Chondrocyte (in vitro differentiated cells): ENCODE measurements at regions not wholly inside any gene's neighbourhood (a gene's known extent, or its start where the extent isn't known, plus 50 kb on each side); places are given as distances from the start of the nearest gene placed in this dataset. TPM values are rescaled to one million over a fixed set of nuclear protein-coding genes. Genes with fewer than 3 reads are reported as not detected.
A peak's percentile ranks its signal among the peaks of the same experiment; 100 is the strongest.
"Not testable (repeated sequence)": the region's sequence is repeated elsewhere in the genome, so short reads cannot be mapped to it uniquely, and the experiment has no call there.

Experiments used
- DNase-seq: peaks from one replicate; pipeline ENCODE4 v3.0.0; 2021; ENCODE audit warnings: mixed read lengths, low spot score
- H3K27ac Mint-ChIP-seq: one replicate; pipeline ENCODE4 v1.8.0; 2021; ENCODE audit warnings: mild to moderate bottlenecking, moderate library complexity, mixed read lengths; ENCODE audit not compliant: unreplicated experiment
- H3K27me3 Mint-ChIP-seq: 2 replicates; pipeline ENCODE4 v1.8.0; 2021; ENCODE audit warnings: low read depth, mixed read lengths
- H3K36me3 Mint-ChIP-seq: 2 replicates; pipeline ENCODE4 v1.8.0; 2021; ENCODE audit warnings: low read depth, mixed read lengths
- H3K4me1 Mint-ChIP-seq: 2 replicates; pipeline ENCODE4 v1.8.0; 2021; ENCODE audit warnings: low read depth, mild to moderate bottlenecking, mixed read lengths
- H3K4me3 Mint-ChIP-seq: one replicate; pipeline ENCODE4 v1.8.0; 2021; ENCODE audit warnings: mild to moderate bottlenecking, moderate library complexity, mixed read lengths; ENCODE audit not compliant: unreplicated experiment
- H3K9me3 Mint-ChIP-seq: 2 replicates; pipeline ENCODE4 v1.8.0; 2021; ENCODE audit warnings: low read depth, mixed read lengths
- CTCF ChIP-seq: fragments of 200-600 bp; sonication (generic); IDR thresholded peaks from 2 replicates; pipeline ENCODE4 v1.5.0; 2021; ENCODE audit warnings: antibody characterized with exemption, mild to moderate bottlenecking, moderate library complexity
- microRNA-seq: library from miRNA; unstranded; fragments of <30 nt; microRNA quantifications from one replicate; pipeline ENCODE4 v1.2.0, GENCODE V29; 2020; ENCODE audit warnings: borderline number of aligned reads

GRCh38 chr15:34490417-34491193 lies 53.0 kb upstream of the GOLGA8A start:
- Mint-ChIP-seq H3K4me3 (peak overlapping the region; percentile 73), H3K9me3 (peaks cover 4% of the 10 kb centered on the region), H3K27ac (no peak overlapping the region), H3K36me3 (peaks cover 9% of the 10 kb centered on the region), H3K4me1 (peaks cover 4% of the 10 kb centered on the region), H3K27me3 (peaks cover 57% of the 10 kb centered on the region)
- TF ChIP-seq CTCF: no peak
- DNase-seq: no peak

GRCh38 chr15:34488973-34489959 lies 51.7 kb upstream of the GOLGA8A start:
- not testable (repeated sequence) for H3K4me3 Mint-ChIP-seq, H3K4me1 Mint-ChIP-seq, DNase-seq, H3K9me3 Mint-ChIP-seq, H3K27ac Mint-ChIP-seq
- Mint-ChIP-seq H3K27me3 (peaks cover 63% of the 10 kb centered on the region), H3K36me3 (peaks cover 11% of the 10 kb centered on the region)

Small RNA genes lying in the stretch of these regions (microRNA-seq; reads per million reads assigned to microRNA genes)
- gene MIR1233-2: not detected
